GM10248 (cell line): ENCODE measurements at regions not wholly inside any gene's neighbourhood (a gene's known extent, or its start where the extent isn't known, plus 50 kb on each side); places are given as distances from the start of the nearest gene placed in this dataset.
"Not testable (repeated sequence)": the region's sequence is repeated elsewhere in the genome, so short reads cannot be mapped to it uniquely, and the experiment has no call there.

Experiments
- CTCF ChIA-PET: fragments of 300-600 bp; sonication (Branson Sonifier 250); formaldehyde crosslinking; extraction: SDS; loops from one replicate; lab custom pipeline; 2021; ENCODE audit warnings: antibody characterized with exemption; lab: Yijun Ruan, JAX
- POLR2A ChIA-PET: fragments of 350-650 bp; sonication (Branson Sonifier 250); formaldehyde crosslinking; extraction: SDS; loops from one replicate; lab custom pipeline; 2020; ENCODE audit warnings: antibody characterized with exemption; lab: Yijun Ruan, JAX
- DNase-seq: peaks from one replicate; pipeline ENCODE4 v3.0.0; 2012; ENCODE audit errors: extremely low spot score
- TF ChIP-seq, protein P1 (sequence below): IDR thresholded peaks from 2 replicates; pipeline ENCODE4 v1.5.1; 2012; ENCODE audit warnings: mild to moderate bottlenecking, low read depth; ENCODE audit errors: extremely low read depth, missing control alignments, control extremely low read depth

DNA sequence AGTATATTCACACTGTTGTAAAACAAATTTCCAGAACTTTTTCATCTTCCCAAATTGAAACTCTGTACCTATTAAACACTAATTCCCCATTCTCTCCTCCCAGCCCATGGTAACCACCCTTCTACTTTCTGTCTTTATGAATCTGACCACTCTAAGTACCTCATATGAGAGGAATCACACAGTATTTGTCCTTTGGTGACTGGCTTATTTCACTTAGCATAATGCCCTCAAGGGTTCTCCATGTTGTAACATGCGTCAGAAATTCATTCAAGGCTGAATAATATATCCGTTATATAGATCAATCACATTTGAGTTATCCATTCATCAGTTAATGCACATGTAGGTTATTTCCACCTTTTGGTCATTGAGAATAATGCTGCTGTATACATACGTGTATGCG lies 162.2 kb downstream of the GOSR1 start:
- CTCF ChIA-PET, DNase-seq, POLR2A ChIA-PET: not testable (repeated sequence)

DNA sequence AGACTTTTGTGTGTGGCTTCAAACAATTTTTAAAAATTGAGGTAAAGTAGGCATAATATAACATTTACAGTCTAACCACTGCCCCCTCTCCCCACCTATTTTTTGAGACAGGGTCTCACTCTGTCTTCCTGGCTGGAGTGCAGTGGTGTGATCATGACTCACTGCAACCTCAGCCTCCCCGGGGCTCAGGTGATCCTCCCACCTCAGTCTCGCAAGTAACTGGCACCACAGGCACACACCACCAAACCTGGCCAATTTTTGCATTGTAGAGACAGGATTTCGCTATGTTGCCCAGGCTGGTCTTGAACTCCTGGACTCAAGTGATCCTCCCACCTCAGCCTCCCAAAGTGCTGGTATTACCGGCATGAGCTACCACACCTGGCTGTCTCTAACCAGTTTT lies 161.8 kb downstream of the GOSR1 start:
- POLR2A ChIA-PET, CTCF ChIA-PET, DNase-seq: not testable (repeated sequence)

DNA sequence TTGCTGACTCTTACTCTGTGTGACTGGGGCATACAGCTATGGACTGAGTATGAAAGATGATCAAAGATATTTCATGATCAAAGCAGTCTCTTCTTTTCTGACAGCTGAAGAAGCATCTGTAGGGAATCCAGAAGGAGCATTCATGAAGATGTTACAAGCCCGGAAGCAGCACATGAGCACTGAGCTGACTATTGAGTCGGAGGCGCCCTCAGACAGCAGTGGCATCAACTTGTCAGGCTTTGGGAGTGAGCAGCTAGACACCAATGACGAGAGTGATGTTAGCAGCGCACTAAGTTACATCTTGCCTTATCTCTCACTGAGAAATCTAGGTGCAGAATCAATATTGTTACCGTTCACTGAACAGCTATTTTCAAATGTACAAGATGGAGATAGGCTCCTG lies 154.4 kb downstream of the GOSR1 start:
- CTCF ChIA-PET, DNase-seq, POLR2A ChIA-PET: not testable (repeated sequence)

DNA sequence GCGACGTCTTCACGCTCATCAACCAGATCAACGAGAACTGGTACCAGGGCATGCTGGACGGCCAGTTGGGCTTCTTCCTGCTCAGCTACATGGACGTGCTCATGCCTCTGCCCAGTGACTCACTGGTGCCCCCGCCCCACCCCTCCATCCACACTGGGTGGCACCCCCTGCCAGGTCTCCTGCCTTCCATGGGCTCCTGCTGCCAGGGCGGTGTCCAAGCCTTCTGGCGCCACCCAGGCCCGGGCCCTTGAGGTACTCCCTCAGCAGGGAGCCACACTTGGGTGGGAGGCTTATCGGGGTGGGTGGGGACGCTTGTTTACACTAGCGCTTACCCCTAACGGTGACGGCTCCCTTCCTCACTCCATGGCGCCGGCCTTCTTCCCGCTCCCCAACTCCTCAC lies 148.2 kb downstream of the GOSR1 start:
- DNase-seq, POLR2A ChIA-PET, CTCF ChIA-PET: not testable (repeated sequence)

DNA sequence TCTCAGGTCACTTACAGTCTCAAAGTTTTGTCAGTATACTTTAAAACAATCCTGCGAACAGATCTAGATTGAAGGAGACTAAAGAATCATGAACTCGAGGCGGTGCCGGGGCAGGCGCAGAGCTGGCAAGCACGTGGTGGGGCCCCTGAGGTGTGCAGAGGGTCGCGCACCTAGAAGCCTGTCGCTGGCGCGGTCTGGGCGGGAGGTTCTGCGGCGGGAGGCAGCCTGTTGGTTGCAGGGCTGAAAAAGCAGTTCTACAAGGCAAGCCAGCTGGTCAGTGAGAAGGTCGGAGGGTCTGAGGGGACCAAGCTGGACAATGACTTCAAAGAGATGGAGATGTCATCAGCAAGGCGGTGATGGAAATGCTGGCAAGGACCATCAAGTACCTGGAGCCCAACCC lies 147.0 kb downstream of the GOSR1 start:
- CTCF ChIA-PET, DNase-seq, POLR2A ChIA-PET: not testable (repeated sequence)

DNA sequence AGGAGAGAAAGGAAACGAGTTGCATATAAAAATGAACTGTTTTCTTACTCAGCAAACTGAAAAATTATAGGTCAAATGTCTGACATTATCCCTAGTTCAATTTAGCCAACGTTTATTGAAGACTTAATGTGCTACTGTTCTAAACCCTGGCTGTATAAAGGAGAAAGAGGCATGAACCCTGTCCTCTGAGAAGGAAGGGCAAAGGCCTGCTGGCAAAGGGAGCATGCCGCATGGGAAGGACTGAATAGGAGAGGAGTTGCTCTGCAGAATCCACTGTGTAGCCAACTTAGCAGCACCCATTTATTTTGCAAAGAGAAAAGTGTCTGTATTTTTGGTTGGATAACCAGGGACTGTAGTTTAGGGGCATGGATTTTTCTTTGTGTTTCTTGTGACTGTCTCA lies 132.5 kb downstream of the GOSR1 start:
- CTCF ChIA-PET: not testable (repeated sequence)

DNA sequence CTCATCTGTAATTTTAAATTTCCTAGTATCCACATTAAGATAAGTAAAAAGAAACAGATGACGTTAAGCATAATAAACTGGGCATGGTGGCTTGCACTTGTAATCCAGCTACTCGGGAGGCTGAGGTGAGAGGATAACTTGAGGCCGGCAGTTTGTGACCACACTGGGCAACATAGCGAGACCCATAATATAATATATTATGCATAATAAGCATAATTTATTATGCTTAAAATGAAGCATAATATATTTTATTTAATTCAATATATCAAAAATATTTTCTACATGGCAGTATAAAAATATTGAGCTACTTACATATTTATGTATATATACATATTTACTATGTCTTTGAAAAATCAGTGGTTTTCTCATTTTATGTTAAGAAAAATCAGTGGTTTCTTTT lies 128.3 kb downstream of the GOSR1 start:
- ChIA-PET POLR2A (no interaction called here), CTCF (no interaction called here)
- no peak for DNase-seq
- TF ChIP-seq, protein P1, sequence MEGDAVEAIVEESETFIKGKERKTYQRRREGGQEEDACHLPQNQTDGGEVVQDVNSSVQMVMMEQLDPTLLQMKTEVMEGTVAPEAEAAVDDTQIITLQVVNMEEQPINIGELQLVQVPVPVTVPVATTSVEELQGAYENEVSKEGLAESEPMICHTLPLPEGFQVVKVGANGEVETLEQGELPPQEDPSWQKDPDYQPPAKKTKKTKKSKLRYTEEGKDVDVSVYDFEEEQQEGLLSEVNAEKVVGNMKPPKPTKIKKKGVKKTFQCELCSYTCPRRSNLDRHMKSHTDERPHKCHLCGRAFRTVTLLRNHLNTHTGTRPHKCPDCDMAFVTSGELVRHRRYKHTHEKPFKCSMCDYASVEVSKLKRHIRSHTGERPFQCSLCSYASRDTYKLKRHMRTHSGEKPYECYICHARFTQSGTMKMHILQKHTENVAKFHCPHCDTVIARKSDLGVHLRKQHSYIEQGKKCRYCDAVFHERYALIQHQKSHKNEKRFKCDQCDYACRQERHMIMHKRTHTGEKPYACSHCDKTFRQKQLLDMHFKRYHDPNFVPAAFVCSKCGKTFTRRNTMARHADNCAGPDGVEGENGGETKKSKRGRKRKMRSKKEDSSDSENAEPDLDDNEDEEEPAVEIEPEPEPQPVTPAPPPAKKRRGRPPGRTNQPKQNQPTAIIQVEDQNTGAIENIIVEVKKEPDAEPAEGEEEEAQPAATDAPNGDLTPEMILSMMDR: no peak

More for the DNA sequence above, 132.5 kb downstream of the GOSR1 start:
- DNase-seq, POLR2A ChIA-PET: not testable (repeated sequence)

DNA sequence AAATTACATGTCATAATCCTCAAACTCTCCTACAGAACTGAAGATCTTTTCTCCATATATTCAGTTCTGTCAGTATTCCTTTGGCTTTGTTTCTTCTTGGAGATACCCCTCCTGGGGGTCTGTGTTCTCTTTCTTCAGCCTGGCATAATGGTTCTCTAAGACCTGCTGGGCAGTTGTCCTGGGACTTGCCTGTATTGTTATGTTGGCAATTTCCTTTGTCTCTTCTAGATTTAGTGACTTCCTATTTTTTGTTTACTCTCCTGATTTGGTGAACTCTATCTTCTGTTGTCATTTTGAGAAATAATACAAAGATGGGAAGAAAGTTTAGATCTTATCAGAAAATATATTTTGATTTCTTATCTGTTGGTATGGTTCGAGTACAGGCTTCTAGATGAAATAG lies 127.8 kb downstream of the GOSR1 start:
- ChIA-PET POLR2A (no interaction called here), CTCF (no interaction called here)

DNA sequence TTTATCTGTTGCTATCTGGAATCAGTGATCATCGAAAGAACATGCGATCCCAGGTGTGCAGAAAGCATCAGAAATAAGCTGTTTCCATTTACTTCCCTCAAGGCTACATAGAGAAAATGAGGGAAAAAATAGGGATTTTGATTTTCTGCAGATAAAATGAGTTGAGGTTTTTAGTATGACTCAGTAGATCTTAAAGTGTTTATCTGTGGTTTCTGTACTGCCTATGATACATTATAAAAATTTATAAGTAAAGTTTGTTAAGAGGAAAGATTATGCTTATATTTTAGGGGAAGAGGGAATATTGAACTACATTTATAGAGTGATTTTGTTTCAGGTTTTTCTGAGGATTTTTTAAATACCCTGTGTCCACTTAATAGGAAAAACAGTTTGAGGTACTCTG lies 125.2 kb downstream of the GOSR1 start:
- CTCF ChIA-PET, POLR2A ChIA-PET: not testable (repeated sequence)

More for the DNA sequence above, 127.8 kb downstream of the GOSR1 start:
- DNase-seq: no peak
- TF ChIP-seq, protein P1: no peak

DNA sequence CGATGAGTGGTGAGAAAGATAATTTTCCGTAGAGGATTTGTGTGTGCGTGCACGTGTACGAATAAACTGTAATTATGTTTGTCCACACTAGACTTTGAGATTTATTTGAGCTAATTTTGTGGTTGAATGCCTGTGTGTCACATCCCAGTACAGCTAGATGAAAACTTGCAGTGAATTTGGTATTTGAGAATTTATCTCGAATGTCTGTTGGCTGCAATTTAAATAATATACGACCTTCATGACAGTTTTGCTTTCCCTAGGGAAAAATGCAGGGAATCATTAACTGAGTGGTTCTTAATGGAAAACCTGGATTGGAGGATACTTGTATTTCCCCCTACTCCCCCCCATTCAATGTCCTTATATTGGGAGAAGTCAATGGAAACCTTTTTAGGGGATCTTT lies 124.8 kb downstream of the GOSR1 start:
- CTCF ChIA-PET, POLR2A ChIA-PET, DNase-seq: not testable (repeated sequence)

More for the DNA sequence above, 125.2 kb downstream of the GOSR1 start:
- DNase-seq: not testable (repeated sequence)

DNA sequence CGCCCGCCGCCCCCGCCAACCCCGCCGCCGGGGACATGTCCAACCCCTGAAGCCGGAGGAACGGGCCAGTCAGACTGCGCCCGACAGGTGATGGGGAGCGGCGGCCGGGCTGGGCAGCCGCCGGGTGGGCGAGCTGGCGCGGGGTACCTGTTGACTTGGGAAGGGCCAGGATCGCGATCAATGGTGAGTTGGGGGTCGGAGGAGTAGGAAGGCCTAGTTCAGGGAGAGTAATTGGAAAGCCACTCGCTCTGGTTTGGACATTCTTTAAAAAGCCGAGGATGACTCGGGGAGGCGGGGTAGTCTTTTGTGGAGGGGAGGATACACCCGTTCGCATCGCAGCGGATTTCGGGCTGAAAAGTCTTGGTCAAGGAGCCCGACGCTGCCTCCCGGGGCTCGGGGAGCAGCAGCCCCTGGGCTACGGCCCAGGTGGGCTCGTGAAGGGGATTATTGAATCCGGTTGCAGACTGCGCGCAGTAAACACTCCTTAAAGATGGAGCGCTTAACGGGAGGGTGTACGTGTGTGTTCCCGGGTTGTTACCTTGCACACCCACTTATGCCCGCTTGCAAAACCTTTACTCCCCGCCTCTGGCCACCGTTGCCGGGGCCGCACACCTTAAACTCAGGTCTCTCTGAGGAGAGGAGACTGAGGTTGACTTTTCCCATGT lies 123.8 kb downstream of the GOSR1 start:
- POLR2A ChIA-PET: interaction anchor here (0.6 kb wide), 1 partner anchor 16 kb away, joined by 4 read pairs; no protein-coding TSS in a partner anchor
- TF ChIP-seq, protein P1: no peak
- CTCF ChIA-PET: interaction anchor here (0.7 to 0.8 kb wide), 2 partner anchors 59 to 124 kb away, joined by 3 to 4 read pairs; partner anchors contain the start of gene GOSR1
- peak; percentile 40 for DNase-seq
